ENCODE measurements at regions not wholly inside any gene's neighbourhood (a gene's known extent, or its start where the extent isn't known, plus 50 kb on each side); places are given as distances from the start of the nearest gene placed in this dataset.

GRCh38 chr6:128827675-128828464, 55.1 kb upstream of the LAMA2 start:
- H3K4me1 Mint-ChIP-seq (ENCODE audit: low read depth, unreplicated experiment), result no peaks in the 10 kb centered on the region
- DNase-seq, result no peak
- H3K27me3 Mint-ChIP-seq (ENCODE audit: unreplicated experiment), result peaks cover 7% of the 10 kb centered on the region
- no peak overlapping the region for H3K27ac Mint-ChIP-seq (ENCODE audit: unreplicated experiment)
- TF ChIP-seq, protein P1, sequence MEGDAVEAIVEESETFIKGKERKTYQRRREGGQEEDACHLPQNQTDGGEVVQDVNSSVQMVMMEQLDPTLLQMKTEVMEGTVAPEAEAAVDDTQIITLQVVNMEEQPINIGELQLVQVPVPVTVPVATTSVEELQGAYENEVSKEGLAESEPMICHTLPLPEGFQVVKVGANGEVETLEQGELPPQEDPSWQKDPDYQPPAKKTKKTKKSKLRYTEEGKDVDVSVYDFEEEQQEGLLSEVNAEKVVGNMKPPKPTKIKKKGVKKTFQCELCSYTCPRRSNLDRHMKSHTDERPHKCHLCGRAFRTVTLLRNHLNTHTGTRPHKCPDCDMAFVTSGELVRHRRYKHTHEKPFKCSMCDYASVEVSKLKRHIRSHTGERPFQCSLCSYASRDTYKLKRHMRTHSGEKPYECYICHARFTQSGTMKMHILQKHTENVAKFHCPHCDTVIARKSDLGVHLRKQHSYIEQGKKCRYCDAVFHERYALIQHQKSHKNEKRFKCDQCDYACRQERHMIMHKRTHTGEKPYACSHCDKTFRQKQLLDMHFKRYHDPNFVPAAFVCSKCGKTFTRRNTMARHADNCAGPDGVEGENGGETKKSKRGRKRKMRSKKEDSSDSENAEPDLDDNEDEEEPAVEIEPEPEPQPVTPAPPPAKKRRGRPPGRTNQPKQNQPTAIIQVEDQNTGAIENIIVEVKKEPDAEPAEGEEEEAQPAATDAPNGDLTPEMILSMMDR (IDR thresholded peaks at IDR 0.05; ENCODE audit: partially characterized antibody, unreplicated experiment), result no peak
- H3K4me3 Mint-ChIP-seq (ENCODE audit: unreplicated experiment), result no peak overlapping the region
- H3K9me3 Mint-ChIP-seq (ENCODE audit: unreplicated experiment), result peaks cover 2% of the 10 kb centered on the region
- peaks cover 5% of the 10 kb centered on the region for H3K36me3 Mint-ChIP-seq (ENCODE audit: unreplicated experiment)

DNA sequence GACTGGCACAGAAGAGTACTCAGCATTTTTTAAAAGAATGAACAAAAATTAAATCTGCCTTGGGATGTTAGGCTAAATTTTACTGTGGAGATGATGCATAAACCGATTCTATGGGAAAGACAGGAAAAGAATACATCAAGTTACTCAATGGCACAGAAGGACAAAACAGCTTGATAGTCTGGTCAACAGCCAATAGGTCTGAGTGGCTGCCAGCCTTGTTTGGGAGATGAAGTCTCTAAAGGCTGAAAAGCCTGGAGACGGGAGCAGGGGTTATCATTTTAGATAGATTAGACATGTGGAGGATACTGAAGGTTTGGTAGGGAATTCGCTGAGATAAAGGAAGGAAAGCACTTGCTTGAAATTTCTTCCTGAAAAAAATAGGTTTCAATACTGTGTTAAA, 56.3 kb upstream of the LAMA2 start:
- DNase-seq, result no peak
- TF ChIP-seq, protein P1 (IDR thresholded peaks at IDR 0.05; ENCODE audit: partially characterized antibody, unreplicated experiment), result no peak
- peaks cover 6% of the 10 kb centered on the region for H3K27me3 Mint-ChIP-seq (ENCODE audit: unreplicated experiment)
- no peaks in the 10 kb centered on the region for H3K4me1 Mint-ChIP-seq (ENCODE audit: low read depth, unreplicated experiment)
- H3K9me3 Mint-ChIP-seq (ENCODE audit: unreplicated experiment), result peaks cover 2% of the 10 kb centered on the region
- no peak overlapping the region for H3K4me3 Mint-ChIP-seq (ENCODE audit: unreplicated experiment)
- H3K36me3 Mint-ChIP-seq (ENCODE audit: unreplicated experiment), result peaks cover 5% of the 10 kb centered on the region
- no peak overlapping the region for H3K27ac Mint-ChIP-seq (ENCODE audit: unreplicated experiment)

GRCh38 chr6:128822271-128822670, 60.7 kb upstream of the LAMA2 start:
- no peaks in the 10 kb centered on the region for H3K4me1 Mint-ChIP-seq (ENCODE audit: low read depth, unreplicated experiment)
- H3K9me3 Mint-ChIP-seq (ENCODE audit: unreplicated experiment), result no peaks in the 10 kb centered on the region
- peaks cover 2% of the 10 kb centered on the region for H3K27me3 Mint-ChIP-seq (ENCODE audit: unreplicated experiment)
- TF ChIP-seq, protein P1 (IDR thresholded peaks at IDR 0.05; ENCODE audit: partially characterized antibody, unreplicated experiment), result no peak
- H3K27ac Mint-ChIP-seq (ENCODE audit: unreplicated experiment), result no peak overlapping the region
- H3K36me3 Mint-ChIP-seq (ENCODE audit: unreplicated experiment), result no peaks in the 10 kb centered on the region
- DNase-seq, result no peak
- no peak overlapping the region for H3K4me3 Mint-ChIP-seq (ENCODE audit: unreplicated experiment)

GRCh38 chr6:128821116-128821515, 61.8 kb upstream of the LAMA2 start:
- H3K27me3 Mint-ChIP-seq (ENCODE audit: unreplicated experiment), result peaks cover 2% of the 10 kb centered on the region
- no peaks in the 10 kb centered on the region for H3K4me1 Mint-ChIP-seq (ENCODE audit: low read depth, unreplicated experiment)
- no peak overlapping the region for H3K4me3 Mint-ChIP-seq (ENCODE audit: unreplicated experiment)
- TF ChIP-seq, protein P1 (IDR thresholded peaks at IDR 0.05; ENCODE audit: partially characterized antibody, unreplicated experiment), result no peak
- no peaks in the 10 kb centered on the region for H3K9me3 Mint-ChIP-seq (ENCODE audit: unreplicated experiment)
- H3K36me3 Mint-ChIP-seq (ENCODE audit: unreplicated experiment), result no peaks in the 10 kb centered on the region
- no peak for DNase-seq
- no peak overlapping the region for H3K27ac Mint-ChIP-seq (ENCODE audit: unreplicated experiment)

DNA sequence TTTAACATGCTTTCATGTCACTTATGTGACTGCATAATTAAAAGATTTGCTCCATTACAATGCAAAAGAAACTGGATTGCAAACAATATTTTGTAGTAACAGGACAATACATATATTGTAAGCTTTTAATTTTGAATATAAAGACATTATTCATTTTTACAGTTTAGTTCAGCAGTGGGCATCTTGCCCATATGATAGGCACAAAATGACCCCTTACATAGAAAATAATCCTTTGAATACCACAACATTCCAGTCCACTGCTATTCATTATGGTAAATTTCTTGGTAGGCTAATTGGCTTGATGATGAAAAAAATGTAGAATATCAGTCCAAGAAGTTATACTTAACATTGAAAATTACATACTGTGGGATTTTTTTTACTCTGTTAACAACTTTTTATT, 74.1 kb upstream of the LAMA2 start:
- Mint-ChIP-seq H3K27ac (ENCODE audit: unreplicated experiment) (no peak overlapping the region), H3K36me3 (ENCODE audit: unreplicated experiment) (no peaks in the 10 kb centered on the region), H3K4me1 (ENCODE audit: low read depth, unreplicated experiment) (no peaks in the 10 kb centered on the region), H3K4me3 (ENCODE audit: unreplicated experiment) (no peak overlapping the region), H3K9me3 (ENCODE audit: unreplicated experiment) (no peaks in the 10 kb centered on the region), H3K27me3 (ENCODE audit: unreplicated experiment) (no peaks in the 10 kb centered on the region)
- TF ChIP-seq, protein P1 (IDR thresholded peaks at IDR 0.05; ENCODE audit: partially characterized antibody, unreplicated experiment), result no peak
- DNase-seq, result no peak

Measured in glutamatergic neuron (in vitro differentiated cells).